PC-9 (cell line): ENCODE measurements at regions not wholly inside any gene's neighbourhood (a gene's known extent, or its start where the extent isn't known, plus 50 kb on each side); places are given as distances from the start of the nearest gene placed in this dataset.

Experiments used
- CTCF ChIP-seq: fragments of 200-600 bp; sonication (generic); conservative IDR thresholded peaks from 2 replicates; pipeline ENCODE4 v1.6.1; 2017; ENCODE audit warnings: mixed run types, antibody characterized with exemption, mild to moderate bottlenecking, moderate library complexity
- EZH2 ChIP-seq: fragments of 200-600 bp; sonication (generic); IDR thresholded peaks from 2 replicates; pipeline ENCODE4 v1.8.0; 2017; ENCODE audit warnings: antibody characterized with exemption, low read depth

GRCh38 chr13:73194310-73194709, 135.5 kb downstream of the KLF5 start:
- TF ChIP-seq CTCF (no peak), EZH2 (no peak)
